GM10266 (cell line): ENCODE measurements at regions not wholly inside any gene's neighbourhood (a gene's known extent, or its start where the extent isn't known, plus 50 kb on each side); places are given as distances from the start of the nearest gene placed in this dataset.
A peak's percentile ranks its signal among the peaks of the same experiment; 100 is the strongest.
"Not testable (repeated sequence)": the region's sequence is repeated elsewhere in the genome, so short reads cannot be mapped to it uniquely, and the experiment has no call there.

Experiments
- DNase-seq: peaks from one replicate; pipeline ENCODE4 v3.0.0; 2012; ENCODE audit errors: extremely low spot score
- CTCF ChIP-seq: IDR thresholded peaks from 2 replicates; pipeline ENCODE4 v1.5.1; 2012; ENCODE audit warnings: mild to moderate bottlenecking, low read depth; ENCODE audit not compliant: control insufficient read depth, insufficient read depth; ENCODE audit errors: missing control alignments

GRCh38 chr7:142494021-142494420, 236.2 kb upstream of the PRSS58 start:
- no peak for DNase-seq
- no peak for TF ChIP-seq CTCF

GRCh38 chr7:142488842-142489241, 231.0 kb upstream of the PRSS58 start:
- TF ChIP-seq CTCF = no peak
- DNase-seq = no peak

- TF ChIP-seq CTCF = no peak
- no peak for DNase-seq
Measured at GRCh38 chr7:142488036-142488633, 230.3 kb upstream of the PRSS58 start.

GRCh38 chr7:142487565-142487964, 229.7 kb upstream of the PRSS58 start:
- not testable (repeated sequence) for DNase-seq

GRCh38 chr7:142487124-142487523, 229.3 kb upstream of the PRSS58 start:
- no peak for TF ChIP-seq CTCF
- no peak for DNase-seq

- peak; percentile 48 for TF ChIP-seq CTCF
- no peak for DNase-seq
Measured at GRCh38 chr7:142485617-142486226, 227.9 kb upstream of the PRSS58 start.

- no peak for TF ChIP-seq CTCF
Measured at GRCh38 chr7:142483659-142484317, 225.9 kb upstream of the PRSS58 start.

More at GRCh38 chr7:142483659-142484317, 225.9 kb upstream of the PRSS58 start:
- no peak for DNase-seq
